Ishikawa (cell line): ENCODE measurements at regions not wholly inside any gene's neighbourhood (a gene's known extent, or its start where the extent isn't known, plus 50 kb on each side); places are given as distances from the start of the nearest gene placed in this dataset.

Experiments used
- CEBPB ChIP-seq: IDR thresholded peaks from 2 replicates; pipeline ENCODE4 v1.6.1; 2012
- RAD21 ChIP-seq: IDR thresholded peaks from 2 replicates; pipeline ENCODE4 v1.6.1; 2012; ENCODE audit warnings: low read depth
- TAF1 ChIP-seq: IDR thresholded peaks from 2 replicates; pipeline ENCODE4 v1.6.1; 2012; ENCODE audit warnings: low read depth, mild to moderate bottlenecking
- TF ChIP-seq, protein P1 (sequence below): IDR thresholded peaks from 2 replicates; pipeline ENCODE4 v1.6.1; 2012
- TF ChIP-seq, protein P2 (sequence below): IDR thresholded peaks from 2 replicates; pipeline ENCODE4 v1.6.1; 2012
- TF ChIP-seq, protein P3 (sequence below): IDR thresholded peaks from 2 replicates; pipeline ENCODE4 v1.6.1; 2012; ENCODE audit warnings: low read depth, mild to moderate bottlenecking

DNA sequence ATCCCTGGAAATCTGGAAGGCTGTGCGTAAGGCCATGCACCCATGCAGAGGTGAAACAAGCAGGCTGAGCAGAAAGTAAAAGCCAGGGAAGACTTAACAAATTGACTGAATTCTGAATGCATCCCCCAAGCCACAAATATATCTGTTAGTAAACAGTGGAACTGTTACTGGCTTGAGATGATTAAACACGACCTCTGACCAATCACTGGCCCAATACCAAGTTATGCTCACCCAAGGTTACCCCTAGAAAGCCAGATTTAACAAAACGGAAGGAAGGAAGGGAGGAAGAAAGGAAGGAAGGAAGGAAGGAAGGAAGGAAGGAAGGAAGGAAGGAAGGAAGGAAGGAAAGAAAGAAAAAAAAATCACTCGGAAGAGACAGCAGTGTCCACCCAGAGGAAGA is 215.8 kb upstream of the CCNG1 start:
- TF ChIP-seq TAF1 = no peak
- no peak for TF ChIP-seq RAD21
- TF ChIP-seq, protein P1, sequence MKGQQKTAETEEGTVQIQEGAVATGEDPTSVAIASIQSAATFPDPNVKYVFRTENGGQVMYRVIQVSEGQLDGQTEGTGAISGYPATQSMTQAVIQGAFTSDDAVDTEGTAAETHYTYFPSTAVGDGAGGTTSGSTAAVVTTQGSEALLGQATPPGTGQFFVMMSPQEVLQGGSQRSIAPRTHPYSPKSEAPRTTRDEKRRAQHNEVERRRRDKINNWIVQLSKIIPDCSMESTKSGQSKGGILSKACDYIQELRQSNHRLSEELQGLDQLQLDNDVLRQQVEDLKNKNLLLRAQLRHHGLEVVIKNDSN = no peak
- TF ChIP-seq, protein P2, sequence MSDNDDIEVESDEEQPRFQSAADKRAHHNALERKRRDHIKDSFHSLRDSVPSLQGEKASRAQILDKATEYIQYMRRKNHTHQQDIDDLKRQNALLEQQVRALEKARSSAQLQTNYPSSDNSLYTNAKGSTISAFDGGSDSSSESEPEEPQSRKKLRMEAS = no peak
- no peak for TF ChIP-seq CEBPB
- TF ChIP-seq, protein P3, sequence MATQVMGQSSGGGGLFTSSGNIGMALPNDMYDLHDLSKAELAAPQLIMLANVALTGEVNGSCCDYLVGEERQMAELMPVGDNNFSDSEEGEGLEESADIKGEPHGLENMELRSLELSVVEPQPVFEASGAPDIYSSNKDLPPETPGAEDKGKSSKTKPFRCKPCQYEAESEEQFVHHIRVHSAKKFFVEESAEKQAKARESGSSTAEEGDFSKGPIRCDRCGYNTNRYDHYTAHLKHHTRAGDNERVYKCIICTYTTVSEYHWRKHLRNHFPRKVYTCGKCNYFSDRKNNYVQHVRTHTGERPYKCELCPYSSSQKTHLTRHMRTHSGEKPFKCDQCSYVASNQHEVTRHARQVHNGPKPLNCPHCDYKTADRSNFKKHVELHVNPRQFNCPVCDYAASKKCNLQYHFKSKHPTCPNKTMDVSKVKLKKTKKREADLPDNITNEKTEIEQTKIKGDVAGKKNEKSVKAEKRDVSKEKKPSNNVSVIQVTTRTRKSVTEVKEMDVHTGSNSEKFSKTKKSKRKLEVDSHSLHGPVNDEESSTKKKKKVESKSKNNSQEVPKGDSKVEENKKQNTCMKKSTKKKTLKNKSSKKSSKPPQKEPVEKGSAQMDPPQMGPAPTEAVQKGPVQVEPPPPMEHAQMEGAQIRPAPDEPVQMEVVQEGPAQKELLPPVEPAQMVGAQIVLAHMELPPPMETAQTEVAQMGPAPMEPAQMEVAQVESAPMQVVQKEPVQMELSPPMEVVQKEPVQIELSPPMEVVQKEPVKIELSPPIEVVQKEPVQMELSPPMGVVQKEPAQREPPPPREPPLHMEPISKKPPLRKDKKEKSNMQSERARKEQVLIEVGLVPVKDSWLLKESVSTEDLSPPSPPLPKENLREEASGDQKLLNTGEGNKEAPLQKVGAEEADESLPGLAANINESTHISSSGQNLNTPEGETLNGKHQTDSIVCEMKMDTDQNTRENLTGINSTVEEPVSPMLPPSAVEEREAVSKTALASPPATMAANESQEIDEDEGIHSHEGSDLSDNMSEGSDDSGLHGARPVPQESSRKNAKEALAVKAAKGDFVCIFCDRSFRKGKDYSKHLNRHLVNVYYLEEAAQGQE = no peak
